HFFc6 (cell line): ENCODE measurements at regions not wholly inside any gene's neighbourhood (a gene's known extent, or its start where the extent isn't known, plus 50 kb on each side); places are given as distances from the start of the nearest gene placed in this dataset.

Experiments used
- DNase-seq: peaks from one replicate; pipeline ENCODE4 v3.0.0-alpha.2; 2018
- H3K27ac Mint-ChIP-seq: 2 replicates; pipeline ENCODE4 v1.8.0; 2020; ENCODE audit warnings: mild to moderate bottlenecking, mixed read lengths
- H3K27me3 Mint-ChIP-seq: 2 replicates; pipeline ENCODE4 v1.8.0; 2021; ENCODE audit warnings: mild to moderate bottlenecking, moderate library complexity, mixed read lengths; ENCODE audit not compliant: insufficient read depth
- H3K36me3 Mint-ChIP-seq: 2 replicates; pipeline ENCODE4 v1.8.0; 2021; ENCODE audit warnings: low read depth, mixed read lengths
- H3K4me1 Mint-ChIP-seq: 2 replicates; pipeline ENCODE4 v1.8.0; 2020; ENCODE audit warnings: low read depth, mixed read lengths
- H3K4me3 Mint-ChIP-seq: 2 replicates; pipeline ENCODE4 v1.8.0; 2020; ENCODE audit warnings: mild to moderate bottlenecking, moderate library complexity, mixed read lengths
- H3K9me3 Mint-ChIP-seq: 2 replicates; pipeline ENCODE4 v1.8.0; 2020; ENCODE audit warnings: mild to moderate bottlenecking, mixed read lengths
- CTCF ChIP-seq: fragments of 200-600 bp; sonication (generic); IDR thresholded peaks from 2 replicates; pipeline ENCODE4 v1.5.0; 2021; ENCODE audit warnings: antibody characterized with exemption, mild to moderate bottlenecking

DNA sequence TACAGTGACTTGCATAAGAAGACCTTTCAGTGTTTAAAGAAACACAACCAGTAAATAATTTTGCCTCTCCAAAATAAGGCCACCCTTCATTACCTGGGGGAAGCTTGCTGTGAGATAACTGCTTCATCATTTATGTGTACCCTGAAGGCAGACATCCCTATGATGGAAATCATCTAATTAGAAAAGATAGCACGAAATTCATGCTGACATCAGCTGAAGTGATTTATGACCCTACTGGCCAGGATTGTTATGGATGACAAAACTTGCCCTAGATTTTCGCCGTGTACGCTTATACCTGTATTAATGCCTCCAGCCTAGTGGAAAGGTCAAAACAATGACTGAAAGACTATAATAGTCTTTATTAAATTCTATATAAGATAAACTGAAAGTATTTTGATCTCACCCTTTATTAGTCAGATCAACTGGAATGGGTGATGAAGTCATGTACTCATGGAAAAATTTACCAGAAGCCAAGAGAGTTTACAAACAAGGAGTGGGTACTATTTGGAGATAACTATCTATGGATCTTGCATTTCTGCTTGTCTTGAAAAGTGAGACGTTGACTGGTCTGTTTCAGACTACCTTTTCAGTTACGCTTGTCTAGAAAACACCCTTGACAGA lies 114.2 kb downstream of the PPP1R3A start:
- Mint-ChIP-seq H3K4me3 (no peak overlapping the region), H3K36me3 (no peaks in the 10 kb centered on the region), H3K27ac (no peak overlapping the region), H3K9me3 (peaks cover 29% of the 10 kb centered on the region), H3K4me1 (no peaks in the 10 kb centered on the region), H3K27me3 (no peaks in the 10 kb centered on the region)
- DNase-seq, result no peak
- no peak for TF ChIP-seq CTCF

- no peak for DNase-seq
- no peak for TF ChIP-seq CTCF
- Mint-ChIP-seq H3K4me3 (no peak overlapping the region), H3K27me3 (no peaks in the 10 kb centered on the region), H3K4me1 (no peaks in the 10 kb centered on the region), H3K36me3 (no peaks in the 10 kb centered on the region), H3K9me3 (peaks cover 35% of the 10 kb centered on the region), H3K27ac (no peak overlapping the region)
Observed at GRCh38 chr7:113801751-113802150, 117.1 kb downstream of the PPP1R3A start.

GRCh38 chr7:113800826-113801225 lies 118.0 kb downstream of the PPP1R3A start:
- Mint-ChIP-seq H3K9me3 (peaks cover 39% of the 10 kb centered on the region), H3K27ac (no peak overlapping the region), H3K4me3 (no peak overlapping the region), H3K27me3 (no peaks in the 10 kb centered on the region), H3K4me1 (no peaks in the 10 kb centered on the region), H3K36me3 (no peaks in the 10 kb centered on the region)
- DNase-seq, result no peak
- no peak for TF ChIP-seq CTCF

- Mint-ChIP-seq H3K9me3 (peaks cover 33% of the 10 kb centered on the region), H3K27ac (no peak overlapping the region), H3K4me3 (no peak overlapping the region), H3K36me3 (no peaks in the 10 kb centered on the region), H3K27me3 (no peaks in the 10 kb centered on the region), H3K4me1 (no peaks in the 10 kb centered on the region)
- DNase-seq, result no peak
- TF ChIP-seq CTCF, result no peak
Observed at GRCh38 chr7:113799896-113800295, 118.9 kb downstream of the PPP1R3A start.

- no peaks in the 10 kb centered on the region for H3K36me3 Mint-ChIP-seq
- no peak overlapping the region for H3K27ac Mint-ChIP-seq
- no peak for TF ChIP-seq CTCF
- no peaks in the 10 kb centered on the region for H3K27me3 Mint-ChIP-seq
- no peak for DNase-seq
- no peak overlapping the region for H3K4me3 Mint-ChIP-seq
- no peaks in the 10 kb centered on the region for H3K4me1 Mint-ChIP-seq
- H3K9me3 Mint-ChIP-seq, result peaks cover 41% of the 10 kb centered on the region
Observed at GRCh38 chr7:113797420-113798010, 121.3 kb downstream of the PPP1R3A start.
